Prostate gland (tissue), 2 donors: ENCODE measurements at regions not wholly inside any gene's neighbourhood (a gene's known extent, or its start where the extent isn't known, plus 50 kb on each side); places are given as distances from the start of the nearest gene placed in this dataset.

Experiments
- CTCF ChIP-seq, 4 experiments: fragments of 200-600 bp in 2 of 4; fragments of 450-650 bp in 2 of 4; sonication (generic) in 2 of 4; IDR thresholded peaks; 1 replicate in 3 of 4; 2 replicates in 1 of 4; pipeline ENCODE4 v1.5.1; 2016 to 2019; ENCODE audit warnings: antibody characterized with exemption in 4 of 4, mild to moderate bottlenecking in 2 of 4, moderate library complexity in 2 of 4
- POLR2A ChIP-seq: fragments of 450-650 bp; IDR thresholded peaks from one replicate; pipeline ENCODE4 v1.6.1; 2016; ENCODE audit warnings: antibody characterized with exemption, mild to moderate bottlenecking
- POLR2AphosphoS5 ChIP-seq: sonication (generic); formaldehyde crosslinking; IDR thresholded peaks from one replicate; pipeline ENCODE4 v1.6.1; 2017; ENCODE audit warnings: antibody characterized with exemption

- no peak for TF ChIP-seq CTCF (IDR thresholded peaks at IDR 0.05)
- TF ChIP-seq POLR2AphosphoS5, result no peak
- no peak for TF ChIP-seq POLR2A
Measured at GRCh38 chr5:68522863-68523262, 307.3 kb downstream of the PIK3R1 start.
